Left forelimb (tissue), 1 donor: ENCODE measurements at regions not wholly inside any gene's neighbourhood (a gene's known extent, or its start where the extent isn't known, plus 50 kb on each side); places are given as distances from the start of the nearest gene placed in this dataset.

Experiments used
- DNase-seq: peaks from one replicate; pipeline ENCODE4 v3.0.0-alpha.2; 2018; ENCODE audit warnings: low spot score

- no peak for DNase-seq
These were observed 71.3 kb upstream of the SOX4 start for GRCh38 chr6:21522143-21522747.

GRCh38 chr6:21522797-21523456, 70.6 kb upstream of the SOX4 start:
- no peak for DNase-seq

GRCh38 chr6:21523652-21524051, 69.9 kb upstream of the SOX4 start:
- no peak for DNase-seq

GRCh38 chr6:21524201-21524600, 69.3 kb upstream of the SOX4 start:
- DNase-seq: no peak

GRCh38 chr6:21526974-21527373, 66.6 kb upstream of the SOX4 start:
- no peak for DNase-seq

GRCh38 chr6:21527731-21528130, 65.8 kb upstream of the SOX4 start:
- no peak for DNase-seq

GRCh38 chr6:21529431-21529830, 64.1 kb upstream of the SOX4 start:
- no peak for DNase-seq

- no peak for DNase-seq
These were observed 62.2 kb upstream of the SOX4 start for GRCh38 chr6:21531393-21531792.

- no peak for DNase-seq
These were observed 59.9 kb upstream of the SOX4 start for GRCh38 chr6:21533678-21534077.

GRCh38 chr6:21536280-21536766, 57.2 kb upstream of the SOX4 start:
- no peak for DNase-seq

GRCh38 chr6:21537637-21538036, 55.9 kb upstream of the SOX4 start:
- no peak for DNase-seq

- no peak for DNase-seq
These were observed 55.3 kb upstream of the SOX4 start for GRCh38 chr6:21538186-21538798.

GRCh38 chr6:21539621-21540100, 53.9 kb upstream of the SOX4 start:
- no peak for DNase-seq
